Heart right ventricle (tissue), 16 donors: ENCODE measurements at regions not wholly inside any gene's neighbourhood (a gene's known extent, or its start where the extent isn't known, plus 50 kb on each side); places are given as distances from the start of the nearest gene placed in this dataset.
"Not testable (repeated sequence)": the region's sequence is repeated elsewhere in the genome, so short reads cannot be mapped to it uniquely, and the experiment has no call there.

Experiments
- ATAC-seq, 8 donors: fragments of 200-7000 bp; cut with Tn5 transposase; one replicate each; pipeline ENCODE4 v1.9.1; 2020; ENCODE audit warnings: mild to moderate bottlenecking in 8 of 8, moderate library complexity in 8 of 8, moderate number of reproducible peaks in 1 of 8
- DNase-seq, 2 donors: peaks; one replicate each; pipeline ENCODE4 v3.0.0-alpha.2; 2020
- H3K27ac ChIP-seq, 10 donors: fragments of 200-600 bp; sonication (generic) in 2 of 10; one replicate each; pipeline versions ENCODE4 v1.5.0 to v1.8.0; 2020 to 2022; ENCODE audit warnings: mild to moderate bottlenecking in 3 of 10
- H3K27me3 ChIP-seq, 7 donors: fragments of 200-600 bp; one replicate each; pipeline ENCODE4 v1.8.0; 2021 to 2022; ENCODE audit warnings: mild to moderate bottlenecking in 2 of 7
- H3K36me3 ChIP-seq, 9 donors: fragments of 200-600 bp; sonication (generic) in 1 of 9; one replicate each; pipeline versions ENCODE4 v1.5.0 to v1.8.0; 2020 to 2022; ENCODE audit warnings: mild to moderate bottlenecking in 2 of 9
- H3K4me1 ChIP-seq, 9 donors: fragments of 200-600 bp; sonication (generic) in 1 of 9; one replicate each; pipeline versions ENCODE4 v1.5.0 to v1.8.0; 2020 to 2022; ENCODE audit warnings: mild to moderate bottlenecking in 4 of 9
- H3K4me3 ChIP-seq, 10 donors: fragments of 200-600 bp; sonication (generic) in 2 of 10; one replicate each; pipeline versions ENCODE4 v1.5.0 to v1.8.0; 2020 to 2022; ENCODE audit warnings: mild to moderate bottlenecking in 7 of 10, moderate library complexity in 2 of 10
- H3K9me3 ChIP-seq, 11 donors: fragments of 200-600 bp in 10 of 11; sonication (generic) in 2 of 11; one replicate each; pipeline versions ENCODE4 v1.5.0 to v1.8.0; 2013 to 2022; ENCODE audit warnings: mild to moderate bottlenecking in 2 of 11, control low read depth in 1 of 11, moderate library complexity in 1 of 11
- CTCF ChIP-seq, 9 donors: fragments of 200-600 bp; sonication (generic) in 2 of 9; IDR thresholded peaks; one replicate each; pipeline versions ENCODE4 v1.5.0 to v1.8.0; 2021 to 2022; ENCODE audit warnings: antibody characterized with exemption in 9 of 9, mild to moderate bottlenecking in 5 of 9, moderate library complexity in 1 of 9
- WGBS, 2 donors: extraction: QIAGEN DNeasy Blood & Tissue Kit; methylation state at CpG; one replicate each; pipeline ENCODE4 v1.1.7; 2013; ENCODE audit warnings: inconsistent platforms in 1 of 2; 5-methylcytosine and 5-hydroxymethylcytosine counted together
- intact Hi-C, 10 donors: fragments of 100-400 bp; cut with DNase I; formaldehyde crosslinking; loops; one replicate each; pipeline versions ENCODE4 v1.11.1 to v1.14.2; 2022
- donor health status: Arrhythmogenic right ventricular cardiomyopathy.
- donor health status: ischemic (EF 13 %, LVEDD 7.1; RV severe dilation, severe dysfunction).
- donor health status: healthy with polysubstance abuse.
- donor health status: DM: no; HTN: yes; CAD: no.
- donor health status: DM: no; HTN: no; CAD: no.
- donor health status: ischemic (EF 25% LVEDD 6.9; RV normal size, moderate dysfunction).
- donor health status: ischemic (EF 25% LVEDD 5.7; RV mildly dilated, moderate dysfunction).
- donor health status: healthy.
- donor health status: DM: yes; HTN: yes; CAD: no.
- donor health status: Ischemic cardiomyopathy.
- donor health status: ischemic (EF 35%, LVEDD 5.7; RV mildly dilated, moderate dysfunction).
- donor health status: nonischemic (EF 11% LVEDD 7.7; RV severe dilation, severe dysfunction).
- donor health status: DM: yes; HTN: yes; CAD: no.
- donor health status: PGD.
- donor health status: ischemic (EF 29% LVEDD 5.4; RV normal size, mild dysfunction).
- donor health status: nonischemic (EF 23%, LVEDD 6.1; RV moderate dilation, normal function).

- no peak for DNase-seq
- Histone ChIP-seq H3K4me3 (no peak overlapping the region), H3K4me1 (no peaks in the 10 kb centered on the region), H3K27ac (no peak overlapping the region), H3K9me3 (peaks cover 0 to 35% (median 20%) of the 10 kb centered on the region in 11 donors), H3K27me3 (no peaks in the 10 kb centered on the region), H3K36me3 (no peaks in the 10 kb centered on the region)
- intact Hi-C loops, result no loop called here
- 82 to 86% methylated on average over 2 of the region's 2 CpGs for WGBS, 2 donors
- no peak for TF ChIP-seq CTCF (IDR thresholded peaks at IDR 0.05)
- no peak for ATAC-seq
These were observed 329.1 kb upstream of the ZNF608 start for GRCh38 chr5:125075567-125075966.

GRCh38 chr5:125079028-125079427 is 332.6 kb upstream of the ZNF608 start:
- WGBS, 2 donors, result 94% methylated on average over 5 of the region's 5 CpGs
- H3K36me3 ChIP-seq, H3K4me1 ChIP-seq, H3K27ac ChIP-seq, H3K27me3 ChIP-seq, ATAC-seq, intact Hi-C loops, DNase-seq, H3K4me3 ChIP-seq: not testable (repeated sequence)
- H3K9me3 ChIP-seq, result peaks cover 0 to 11% (median 2%) of the 10 kb centered on the region in 11 donors

DNA sequence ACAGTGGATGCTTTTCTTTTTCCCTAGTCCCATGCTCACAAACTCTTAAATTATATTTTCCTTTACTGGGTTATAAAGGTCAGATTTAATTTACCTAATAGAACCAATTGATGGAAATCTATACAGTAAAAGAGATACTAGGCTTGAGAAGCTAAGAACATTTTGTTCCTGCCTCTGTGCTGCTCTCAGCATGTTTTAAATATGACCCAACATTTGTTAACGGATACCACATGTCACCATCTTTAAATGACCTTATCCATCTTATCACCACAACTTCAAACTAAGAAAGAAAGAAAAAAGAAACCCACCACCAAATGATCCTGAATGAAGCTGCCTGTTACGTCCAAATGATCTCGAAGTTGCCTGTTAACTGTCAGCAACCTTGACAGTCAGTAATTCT is 334.7 kb upstream of the ZNF608 start:
- ATAC-seq (no peak), DNase-seq (no peak)
- no peaks in the 10 kb centered on the region for H3K27me3 ChIP-seq
- WGBS, 2 donors, result 85 to 91% methylated on average over 3 of the region's 3 CpGs
- H3K4me1 ChIP-seq, result peaks cover 0 to 6% (median 0%) of the 10 kb centered on the region in 9 donors
- no peak for TF ChIP-seq CTCF (IDR thresholded peaks at IDR 0.05)
- peaks cover 0 to 2% (median 0%) of the 10 kb centered on the region in 11 donors for H3K9me3 ChIP-seq
- H3K27ac ChIP-seq, result no peak overlapping the region
- intact Hi-C loops, result no loop called here
- no peak overlapping the region for H3K4me3 ChIP-seq
- H3K36me3 ChIP-seq, result no peaks in the 10 kb centered on the region

GRCh38 chr5:125083981-125084380 is 337.5 kb upstream of the ZNF608 start:
- Histone ChIP-seq H3K27ac (no peak overlapping the region), H3K36me3 (no peaks in the 10 kb centered on the region), H3K4me3 (no peak overlapping the region), H3K9me3 (no peaks in the 10 kb centered on the region), H3K4me1 (peaks cover 0 to 6% (median 0%) of the 10 kb centered on the region in 9 donors), H3K27me3 (no peaks in the 10 kb centered on the region)
- no peak for DNase-seq
- intact Hi-C loops, result no loop called here
- TF ChIP-seq CTCF (IDR thresholded peaks at IDR 0.05), result no peak
- peak in 1 of 8 donors; percentile 65 for ATAC-seq

GRCh38 chr5:125085797-125086505 is 339.5 kb upstream of the ZNF608 start:
- no peaks in the 10 kb centered on the region for H3K36me3 ChIP-seq
- no peak overlapping the region for H3K4me3 ChIP-seq
- intact Hi-C loops, result no loop called here
- ATAC-seq, result no peak
- peaks cover 0 to 6% (median 0%) of the 10 kb centered on the region in 9 donors for H3K4me1 ChIP-seq
- no peak for DNase-seq
- H3K27me3 ChIP-seq, result no peaks in the 10 kb centered on the region
- WGBS, 2 donors, result 48 to 74% methylated on average over 2 of the region's 2 CpGs
- no peak for TF ChIP-seq CTCF (IDR thresholded peaks at IDR 0.05)
- H3K9me3 ChIP-seq, result no peaks in the 10 kb centered on the region
- no peak overlapping the region for H3K27ac ChIP-seq
